Epithelial cell of proximal tubule (primary cell): ENCODE measurements at regions not wholly inside any gene's neighbourhood (a gene's known extent, or its start where the extent isn't known, plus 50 kb on each side); places are given as distances from the start of the nearest gene placed in this dataset.
A peak's percentile ranks its signal among the peaks of the same experiment; 100 is the strongest.

Experiments
- DNase-seq: peaks from one replicate; pipeline ENCODE4 v3.0.0-alpha.2; 2011; ENCODE audit warnings: low read depth
- H3K4me3 ChIP-seq: 2 replicates; pipeline ENCODE4 v1.5.1; 2011; ENCODE audit warnings: low read depth, mild to moderate bottlenecking, low read length
- TF ChIP-seq, protein P1 (sequence below): conservative IDR thresholded peaks from 2 replicates; pipeline ENCODE4 v1.5.1; 2012; ENCODE audit warnings: low read depth, mild to moderate bottlenecking, low read length

GRCh38 chr3:67876261-67876660 is 221.8 kb upstream of the SUCLG2 start:
- DNase-seq: no peak
- TF ChIP-seq, protein P1, sequence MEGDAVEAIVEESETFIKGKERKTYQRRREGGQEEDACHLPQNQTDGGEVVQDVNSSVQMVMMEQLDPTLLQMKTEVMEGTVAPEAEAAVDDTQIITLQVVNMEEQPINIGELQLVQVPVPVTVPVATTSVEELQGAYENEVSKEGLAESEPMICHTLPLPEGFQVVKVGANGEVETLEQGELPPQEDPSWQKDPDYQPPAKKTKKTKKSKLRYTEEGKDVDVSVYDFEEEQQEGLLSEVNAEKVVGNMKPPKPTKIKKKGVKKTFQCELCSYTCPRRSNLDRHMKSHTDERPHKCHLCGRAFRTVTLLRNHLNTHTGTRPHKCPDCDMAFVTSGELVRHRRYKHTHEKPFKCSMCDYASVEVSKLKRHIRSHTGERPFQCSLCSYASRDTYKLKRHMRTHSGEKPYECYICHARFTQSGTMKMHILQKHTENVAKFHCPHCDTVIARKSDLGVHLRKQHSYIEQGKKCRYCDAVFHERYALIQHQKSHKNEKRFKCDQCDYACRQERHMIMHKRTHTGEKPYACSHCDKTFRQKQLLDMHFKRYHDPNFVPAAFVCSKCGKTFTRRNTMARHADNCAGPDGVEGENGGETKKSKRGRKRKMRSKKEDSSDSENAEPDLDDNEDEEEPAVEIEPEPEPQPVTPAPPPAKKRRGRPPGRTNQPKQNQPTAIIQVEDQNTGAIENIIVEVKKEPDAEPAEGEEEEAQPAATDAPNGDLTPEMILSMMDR: no peak
- H3K4me3 ChIP-seq: no peak overlapping the region

DNA sequence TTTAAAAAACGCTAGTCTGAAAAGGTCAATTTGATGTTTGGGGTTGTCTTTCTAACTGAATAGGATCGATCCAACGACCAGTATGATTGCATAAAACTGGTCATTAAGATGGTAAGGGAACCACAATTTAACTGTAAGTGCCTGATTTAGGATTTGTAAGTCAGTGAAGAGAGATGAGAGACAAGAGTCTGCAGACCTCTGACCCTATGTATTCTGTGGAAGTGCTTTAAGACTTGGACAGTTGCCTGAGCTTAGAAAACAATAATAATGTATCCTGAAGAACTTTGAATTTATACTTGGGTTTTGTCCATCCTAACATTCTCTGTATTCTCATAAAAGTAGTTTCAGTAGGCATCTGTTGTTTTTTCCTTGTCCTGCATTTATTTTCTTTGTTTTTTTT is 221.4 kb upstream of the SUCLG2 start:
- TF ChIP-seq, protein P1: no peak
- H3K4me3 ChIP-seq: no peak overlapping the region
- no peak for DNase-seq

GRCh38 chr3:67875338-67875737 is 220.9 kb upstream of the SUCLG2 start:
- H3K4me3 ChIP-seq: no peak overlapping the region
- TF ChIP-seq, protein P1: no peak
- no peak for DNase-seq

- TF ChIP-seq, protein P1: no peak
- no peak for DNase-seq
- H3K4me3 ChIP-seq: no peak overlapping the region
Measured at GRCh38 chr3:67870477-67870876, 216.1 kb upstream of the SUCLG2 start.

GRCh38 chr3:67866571-67866970 is 212.2 kb upstream of the SUCLG2 start:
- no peak overlapping the region for H3K4me3 ChIP-seq
- TF ChIP-seq, protein P1: no peak
- DNase-seq: no peak

- no peak overlapping the region for H3K4me3 ChIP-seq
- DNase-seq: no peak
- TF ChIP-seq, protein P1: no peak
Measured at GRCh38 chr3:67864587-67865183, 210.3 kb upstream of the SUCLG2 start.

DNA sequence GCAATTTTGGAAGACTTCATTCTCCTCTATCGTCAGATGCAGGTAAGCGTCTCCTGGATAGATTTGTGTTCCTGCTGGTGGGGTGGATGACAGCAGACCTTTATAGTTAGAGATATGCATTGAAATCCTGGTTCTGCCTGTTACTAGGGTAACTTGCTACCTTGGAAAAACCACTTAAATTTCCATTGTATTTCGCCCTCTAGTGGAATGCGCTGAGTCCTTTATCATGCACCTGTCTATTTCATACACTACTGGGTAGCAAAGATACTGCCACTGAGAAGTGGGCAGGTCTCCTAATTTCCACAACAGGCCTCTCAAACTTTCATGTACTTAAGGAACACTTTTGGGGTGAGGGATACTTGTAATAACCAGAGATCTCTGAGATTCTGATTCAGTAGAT is 209.5 kb upstream of the SUCLG2 start:
- H3K4me3 ChIP-seq: no peak overlapping the region
- TF ChIP-seq, protein P1: peak; percentile 58

More for the DNA sequence above, 209.5 kb upstream of the SUCLG2 start:
- no peak for DNase-seq
